HCT116 (cell line): ENCODE measurements at regions not wholly inside any gene's neighbourhood (a gene's known extent, or its start where the extent isn't known, plus 50 kb on each side); places are given as distances from the start of the nearest gene placed in this dataset.

Source experiments
- ATAC-seq: fragments of 200-7000 bp; cut with Tn5 transposase; 2 replicates; pipeline ENCODE4 v1.9.1; 2020; ENCODE audit warnings: mild to moderate bottlenecking, moderate library complexity
- BruUV-seq: library from RNA; stranded (reverse); fragments of 400-500 nt; replicated peaks from 2 replicates; lab custom pipeline; 2021; lab: Mats Ljungman, UMichigan
- CTCF ChIA-PET: fragments of 300-600 bp; sonication (Branson Sonifier 250); formaldehyde crosslinking; loops from one replicate; lab custom pipeline; 2021; ENCODE audit warnings: antibody characterized with exemption; lab: Charles Lee
- POLR2A ChIA-PET: fragments of 300-600, 350-600 bp; sonication (Branson Sonifier 250); formaldehyde crosslinking; loops from one replicate; lab custom pipeline; 2021; ENCODE audit warnings: antibody characterized with exemption; lab: Charles Lee
- RAD21 ChIA-PET, 2 experiments: fragments of 300-600 bp; sonication (Branson Sonifier 250); formaldehyde crosslinking; loops; one replicate each; lab custom pipeline; 2023; ENCODE audit warnings: low total read pairs in 2 of 2; ENCODE audit not compliant: uncharacterized antibody in 2 of 2, unreplicated experiment in 2 of 2, low non-redundant PET in 1 of 2; lab: Charles Lee
- DNase-seq: peaks from one replicate; pipeline ENCODE4 v3.0.0-alpha.2; 2010; ENCODE audit warnings: low read depth, low spot score
- H2AFZ ChIP-seq: fragments of 200-600 bp; shearing (Covaris generic), sonication (generic); 2 replicates; pipeline ENCODE4 v1.6.1; 2017; ENCODE audit warnings: low read depth, mixed run types, mixed read lengths, antibody characterized with exemption, low read length; ENCODE audit not compliant: poor library complexity, severe bottlenecking
- H3K27ac ChIP-seq: 2 replicates; pipeline ENCODE4 v1.5.1; 2012; ENCODE audit warnings: low read depth, low read length
- H3K27me3 ChIP-seq: fragments of 200-600 bp; sonication (generic); 2 replicates; pipeline ENCODE4 v1.6.1; 2016; ENCODE audit warnings: mixed run types, low read length, mixed read lengths; ENCODE audit not compliant: insufficient read depth
- H3K36me3 ChIP-seq, 2 experiments: fragments of 200-500 bp in 1 of 2; fragments of 200-600 bp in 1 of 2; sonication (Bioruptor generic) in 1 of 2; sonication (generic) in 1 of 2; 2 replicates each; pipeline versions ENCODE4 v1.5.1 to v1.6.1; 2014 to 2016; ENCODE audit warnings: low read length in 2 of 2, inconsistent platforms in 1 of 2, mixed read lengths in 1 of 2, mixed run types in 1 of 2; ENCODE audit not compliant: insufficient read depth in 2 of 2, control insufficient read depth in 1 of 2
- H3K4me1 ChIP-seq, 2 experiments: fragments of 200-600 bp in 1 of 2; sonication (generic) in 1 of 2; 2 replicates each; pipeline versions ENCODE4 v1.5.1 to v1.6.1; 2012 to 2017; ENCODE audit warnings: low read length in 2 of 2, inconsistent platforms in 1 of 2, mild to moderate bottlenecking in 1 of 2, mixed read lengths in 1 of 2, mixed run types in 1 of 2, moderate library complexity in 1 of 2; ENCODE audit not compliant: insufficient read depth in 2 of 2, control insufficient read depth in 1 of 2
- H3K4me2 ChIP-seq: fragments of 200-600 bp; sonication (generic); 2 replicates; pipeline ENCODE4 v1.6.1; 2017; ENCODE audit warnings: mixed run types, low read length, mixed read lengths
- H3K4me3 ChIP-seq, 2 experiments: fragments of 200-600 bp in 1 of 2; sonication (generic) in 1 of 2; replicated peaks in 1 of 2; 2 replicates each; pipeline ENCODE4 v1.5.1; 2011 to 2016; ENCODE audit warnings: low read length in 2 of 2, control low read depth in 1 of 2, low read depth in 1 of 2, mild to moderate bottlenecking in 1 of 2, mixed read lengths in 1 of 2, mixed run types in 1 of 2
- H3K79me2 ChIP-seq: fragments of 200-600 bp; sonication (generic); 2 replicates; pipeline ENCODE4 v1.6.1; 2017; ENCODE audit warnings: mild to moderate bottlenecking, mixed run types, low read length, moderate library complexity, mixed read lengths; ENCODE audit not compliant: insufficient read depth
- H3K9ac ChIP-seq: fragments of 200-600 bp; sonication (generic); 2 replicates; pipeline ENCODE4 v1.6.1; 2016; ENCODE audit warnings: low read length, mixed read lengths
- H3K9me2 ChIP-seq: fragments of 200-600 bp; sonication (generic), shearing (Covaris generic); 2 replicates; pipeline ENCODE4 v1.6.1; 2017; ENCODE audit warnings: mixed run types, mild to moderate bottlenecking, moderate library complexity; ENCODE audit not compliant: insufficient read depth
- H3K9me3 ChIP-seq, 2 experiments: fragments of 200-500 bp in 1 of 2; fragments of 200-600 bp in 1 of 2; sonication (Bioruptor generic) in 1 of 2; sonication (generic) in 1 of 2; 2 replicates each; pipeline ENCODE4 v1.6.1; 2014 to 2017; ENCODE audit warnings: low read length in 2 of 2, mixed read lengths in 2 of 2, inconsistent platforms in 1 of 2, low read depth in 1 of 2, mild to moderate bottlenecking in 1 of 2, mixed run types in 1 of 2, moderate library complexity in 1 of 2; ENCODE audit not compliant: control insufficient read depth in 1 of 2, insufficient read depth in 1 of 2
- H4K20me1 ChIP-seq: fragments of 200-600 bp; sonication (generic), shearing (Covaris generic); 2 replicates; pipeline ENCODE4 v1.6.1; 2017; ENCODE audit warnings: mixed run types, mild to moderate bottlenecking, moderate library complexity; ENCODE audit not compliant: insufficient read depth
- ATF3 ChIP-seq: IDR thresholded peaks from 2 replicates; pipeline ENCODE4 v1.6.1; 2012
- CBX3 ChIP-seq: IDR thresholded peaks from 2 replicates; pipeline ENCODE4 v1.6.1; 2012; ENCODE audit warnings: low read depth
- EGR1 ChIP-seq: IDR thresholded peaks from 2 replicates; pipeline ENCODE4 v1.6.1; 2012; ENCODE audit warnings: low read depth
- FOSL1 ChIP-seq: IDR thresholded peaks from 2 replicates; pipeline ENCODE4 v1.6.1; 2012; ENCODE audit warnings: low read depth
- JUND ChIP-seq: IDR thresholded peaks from 2 replicates; pipeline ENCODE4 v1.6.1; 2012
- SRF ChIP-seq: IDR thresholded peaks from 2 replicates; pipeline ENCODE4 v1.6.1; 2012; ENCODE audit warnings: low read depth
- ZFX ChIP-seq: fragments of 450-650 bp; IDR thresholded peaks from 2 replicates; pipeline ENCODE4 v1.6.1; 2017
- intact Hi-C: fragments of 100-400 bp; cut with micrococcal nuclease; formaldehyde crosslinking; loops from 2 replicates; pipeline ENCODE4 v1.10.0; 2022
- TF ChIP-seq, protein P1 (sequence below): IDR thresholded peaks from 2 replicates; pipeline ENCODE4 v1.6.1; 2012

DNA sequence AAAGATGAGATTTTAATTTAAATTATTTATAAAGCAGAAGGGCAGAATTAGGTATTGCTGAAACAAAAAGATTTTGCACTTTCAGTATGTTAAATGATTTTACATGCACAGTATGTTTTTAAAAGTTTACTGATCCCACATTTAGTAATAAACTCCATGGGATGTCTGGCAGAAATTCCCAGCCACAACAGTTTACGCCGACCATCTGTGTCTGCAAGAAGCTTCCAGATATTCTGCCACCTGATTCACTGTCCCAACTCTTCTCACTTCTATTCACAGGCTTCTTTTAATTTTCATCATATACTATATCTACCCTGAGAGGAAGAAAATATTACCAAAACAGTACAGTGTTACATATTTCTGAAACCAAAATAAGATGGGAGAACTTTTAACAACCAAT lies 115.8 kb upstream of the IQCM start:
- intact Hi-C loops: no loop called here
- no peak for TF ChIP-seq FOSL1
- TF ChIP-seq SRF: no peak
- no peak for TF ChIP-seq EGR1
- no peak for TF ChIP-seq JUND
- TF ChIP-seq, protein P1, sequence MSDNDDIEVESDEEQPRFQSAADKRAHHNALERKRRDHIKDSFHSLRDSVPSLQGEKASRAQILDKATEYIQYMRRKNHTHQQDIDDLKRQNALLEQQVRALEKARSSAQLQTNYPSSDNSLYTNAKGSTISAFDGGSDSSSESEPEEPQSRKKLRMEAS: no peak
- no peak for TF ChIP-seq ATF3
- no peaks in the 10 kb centered on the region for H3K36me3 ChIP-seq
- ChIA-PET CTCF (no interaction called here), RAD21 (no interaction called here), POLR2A (no interaction called here)
- no peaks in the 10 kb centered on the region for H3K27me3 ChIP-seq
- ATAC-seq (no peak), DNase-seq (no peak)
- H4K20me1 ChIP-seq: no peaks in the 10 kb centered on the region
- no peaks in the 10 kb centered on the region for H3K4me1 ChIP-seq
- no peak overlapping the region for H3K4me3 ChIP-seq
- no peaks in the 10 kb centered on the region for H3K9me2 ChIP-seq
- no peak overlapping the region for H2AFZ ChIP-seq
- no peaks in the 10 kb centered on the region for H3K9me3 ChIP-seq
- no TSS peak for BruUV-seq
- no peak overlapping the region for H3K4me2 ChIP-seq
- H3K9ac ChIP-seq: no peak overlapping the region
- no peak overlapping the region for H3K27ac ChIP-seq
- no peaks in the 10 kb centered on the region for H3K79me2 ChIP-seq

GRCh38 chr4:149932188-149932587 lies 116.5 kb upstream of the IQCM start:
- ATAC-seq: no peak
- ChIA-PET RAD21 (no interaction called here), POLR2A (no interaction called here), CTCF (no interaction called here)
- TF ChIP-seq ATF3 (no peak), CBX3 (no peak), ZFX (no peak)
- Histone ChIP-seq H3K79me2 (no peaks in the 10 kb centered on the region), H3K36me3 (no peaks in the 10 kb centered on the region), H3K27me3 (no peaks in the 10 kb centered on the region), H3K4me1 (no peaks in the 10 kb centered on the region), H3K9ac (no peak overlapping the region), H4K20me1 (no peaks in the 10 kb centered on the region), H3K9me3 (no peaks in the 10 kb centered on the region), H3K4me2 (no peak overlapping the region), H3K4me3 (no peak overlapping the region), H3K27ac (no peak overlapping the region), H3K9me2 (no peaks in the 10 kb centered on the region), H2AFZ (no peak overlapping the region)
- no TSS peak for BruUV-seq
- DNase-seq: no peak
- intact Hi-C loops: no loop called here
